NCI-H446 treated with DMSO at 0.1 percent for 48 hours (cell line): ENCODE measurements at regions not wholly inside any gene's neighbourhood (a gene's known extent, or its start where the extent isn't known, plus 50 kb on each side); places are given as distances from the start of the nearest gene placed in this dataset.

Experiments
- DNase-seq: peaks from one replicate; lab custom pipeline; 2025; lab: John Stamatoyannopoulos, UW

DNA sequence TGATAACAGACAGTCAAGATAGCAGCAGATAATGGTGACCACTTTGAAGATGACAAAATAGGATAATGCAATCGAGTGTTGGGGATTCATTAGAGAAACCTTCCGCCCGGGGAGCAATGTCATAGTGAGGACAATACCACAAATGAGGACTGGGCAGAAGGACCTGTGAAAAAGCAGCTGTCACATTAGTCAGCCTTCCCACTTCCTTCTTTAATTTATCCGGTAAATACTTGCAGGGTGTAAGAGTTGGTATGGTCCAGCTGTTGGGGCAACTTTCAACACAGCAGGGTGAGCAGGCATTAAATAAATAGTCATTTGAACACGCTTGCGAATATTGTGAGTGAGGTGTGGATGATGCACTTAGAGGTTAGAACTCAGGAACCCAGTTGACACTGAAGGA, 132.5 kb upstream of the KIRREL3 start:
- no peak for DNase-seq

DNA sequence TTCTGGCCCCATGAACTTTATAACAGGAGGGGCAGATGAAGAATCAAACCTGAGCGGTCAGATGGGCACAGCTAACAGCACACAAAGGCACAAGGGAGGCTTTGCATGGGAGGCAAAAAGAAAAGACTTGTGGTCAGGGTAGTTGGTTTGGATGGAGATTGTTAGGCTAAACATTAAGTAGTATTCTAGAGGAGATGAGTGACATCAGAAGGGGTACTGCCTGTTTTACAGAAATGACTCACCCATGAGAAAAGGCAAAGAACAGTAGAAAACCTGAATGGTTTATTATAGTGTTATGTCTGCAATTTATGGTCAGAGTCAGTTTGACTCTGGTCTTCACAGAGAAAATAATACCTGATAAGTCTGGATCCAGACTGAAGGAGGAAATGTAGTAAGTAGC, 129.8 kb upstream of the KIRREL3 start:
- no peak for DNase-seq

- DNase-seq: no peak
These were observed 126.4 kb upstream of the KIRREL3 start for GRCh38 chr11:127126986-127127385.

DNA sequence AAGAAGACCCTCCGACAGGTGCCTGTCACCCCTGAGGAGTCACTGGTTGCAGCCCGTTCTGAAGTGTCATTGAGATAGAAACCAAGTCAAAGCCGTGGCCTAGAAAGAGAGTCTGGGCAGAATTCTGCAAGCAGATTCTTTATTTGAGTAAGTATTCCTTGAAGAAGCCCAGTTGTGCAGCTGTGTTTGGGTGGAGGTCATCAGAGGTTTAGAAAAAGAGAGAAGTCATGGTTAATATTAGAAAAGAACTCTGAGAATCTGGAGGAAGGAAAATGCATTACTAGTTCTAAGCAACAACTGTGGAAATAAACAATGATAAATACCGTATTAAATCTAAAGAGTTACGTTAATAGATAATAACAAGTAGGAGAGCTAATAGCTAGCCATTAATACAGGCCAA, 118.8 kb upstream of the KIRREL3 start:
- no peak for DNase-seq

- DNase-seq: no peak
These were observed 118.2 kb upstream of the KIRREL3 start for GRCh38 chr11:127118811-127119210.

DNA sequence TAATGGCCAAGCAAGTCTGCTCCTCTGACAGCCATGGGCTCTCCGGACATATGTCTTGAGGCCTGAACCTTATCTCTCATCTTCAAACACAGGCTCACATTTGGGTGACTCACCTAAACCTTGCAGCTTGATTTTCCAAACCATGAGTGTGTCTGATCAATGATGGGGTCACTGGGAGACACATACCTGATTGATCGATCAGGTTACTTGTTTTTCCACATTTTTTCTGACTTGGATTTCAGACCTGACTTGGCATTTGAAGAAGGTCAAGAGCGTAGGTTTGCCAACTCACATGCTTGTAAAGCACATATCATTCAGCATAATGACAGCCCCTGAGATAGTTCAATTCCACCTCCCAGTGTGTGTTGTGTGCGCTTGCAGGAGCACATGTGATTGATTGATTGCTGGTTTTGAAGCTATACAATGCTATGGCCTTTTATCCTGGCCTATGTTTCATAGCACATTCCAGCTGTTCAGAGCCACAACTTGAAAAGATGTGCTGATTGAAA, 116.7 kb upstream of the KIRREL3 start:
- no peak for DNase-seq

GRCh38 chr11:127115844-127116243, 115.3 kb upstream of the KIRREL3 start:
- no peak for DNase-seq

DNA sequence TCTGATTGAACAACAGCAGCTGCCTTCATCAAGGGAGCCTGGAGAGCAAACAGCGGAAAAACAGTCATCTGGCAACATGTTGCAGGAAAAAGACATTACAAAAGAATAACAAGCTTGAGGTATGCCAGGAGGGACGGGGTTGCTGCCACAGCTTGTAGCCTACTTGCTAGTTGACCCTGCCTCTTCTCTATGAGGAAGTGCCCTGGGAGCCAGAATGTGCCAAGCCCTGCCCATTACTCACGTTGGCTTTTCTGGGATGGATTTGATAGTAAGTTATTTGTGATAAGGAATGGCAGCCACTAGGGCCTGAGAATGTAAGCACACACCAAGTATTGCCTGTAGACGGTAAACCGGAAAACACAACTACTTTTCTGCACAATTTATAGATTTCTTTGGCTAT, 113.5 kb upstream of the KIRREL3 start:
- DNase-seq: no peak

GRCh38 chr11:127110542-127110941, 110.0 kb upstream of the KIRREL3 start:
- DNase-seq: no peak

DNA sequence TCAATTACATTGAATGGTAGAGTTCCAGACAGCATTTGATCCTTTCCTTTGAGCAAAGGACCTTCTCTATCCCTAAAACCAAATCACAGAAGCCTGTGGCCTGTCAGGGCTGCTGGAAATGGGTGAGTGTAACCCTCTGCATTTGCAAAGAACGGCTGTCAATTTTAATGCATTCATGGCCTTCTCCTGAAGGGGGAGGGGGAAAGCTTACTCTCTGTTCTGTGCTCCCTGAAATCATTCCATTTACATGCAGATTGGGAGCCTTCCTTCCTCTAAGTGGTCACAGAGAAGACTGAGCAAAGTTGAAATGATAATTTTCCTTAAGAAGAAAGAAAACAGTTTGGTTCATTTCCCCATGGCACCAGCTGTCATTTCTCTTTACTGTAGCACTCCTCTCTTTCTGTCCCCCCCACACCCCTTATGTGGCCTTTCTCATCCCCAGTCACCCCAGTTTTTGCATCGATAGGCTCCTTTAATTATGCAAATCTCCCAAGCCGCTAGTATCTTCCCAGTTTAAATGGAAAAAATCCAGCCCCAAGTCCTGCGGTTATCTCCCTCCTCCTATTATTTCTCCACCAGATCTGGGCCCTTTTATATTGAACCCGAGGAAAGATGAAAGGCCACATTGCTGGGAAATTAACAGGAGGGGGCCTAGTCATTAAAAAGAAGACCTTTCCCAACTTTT, 109.4 kb upstream of the KIRREL3 start:
- DNase-seq: no peak

DNA sequence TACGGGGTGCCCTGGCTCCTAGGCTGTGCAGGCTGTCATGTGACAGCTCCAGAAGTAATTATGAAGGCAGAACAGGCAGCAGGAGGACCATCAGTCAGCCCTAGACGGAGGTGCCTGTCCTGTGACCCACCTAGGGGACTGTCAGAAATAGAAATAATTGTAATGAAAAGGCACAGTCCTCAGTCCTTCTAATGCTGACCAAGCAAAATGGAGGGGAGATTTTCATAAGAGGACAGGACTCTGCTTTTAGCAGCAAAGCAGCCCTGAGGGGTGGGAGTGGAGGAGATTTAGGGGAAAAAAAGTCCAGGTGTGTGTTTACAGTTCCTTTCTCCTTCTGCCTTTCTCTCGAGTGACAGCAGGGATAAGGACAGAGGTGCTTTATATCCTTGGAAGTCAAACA, 108.3 kb upstream of the KIRREL3 start:
- DNase-seq: no peak

GRCh38 chr11:127106938-127107337, 106.4 kb upstream of the KIRREL3 start:
- DNase-seq: no peak

DNA sequence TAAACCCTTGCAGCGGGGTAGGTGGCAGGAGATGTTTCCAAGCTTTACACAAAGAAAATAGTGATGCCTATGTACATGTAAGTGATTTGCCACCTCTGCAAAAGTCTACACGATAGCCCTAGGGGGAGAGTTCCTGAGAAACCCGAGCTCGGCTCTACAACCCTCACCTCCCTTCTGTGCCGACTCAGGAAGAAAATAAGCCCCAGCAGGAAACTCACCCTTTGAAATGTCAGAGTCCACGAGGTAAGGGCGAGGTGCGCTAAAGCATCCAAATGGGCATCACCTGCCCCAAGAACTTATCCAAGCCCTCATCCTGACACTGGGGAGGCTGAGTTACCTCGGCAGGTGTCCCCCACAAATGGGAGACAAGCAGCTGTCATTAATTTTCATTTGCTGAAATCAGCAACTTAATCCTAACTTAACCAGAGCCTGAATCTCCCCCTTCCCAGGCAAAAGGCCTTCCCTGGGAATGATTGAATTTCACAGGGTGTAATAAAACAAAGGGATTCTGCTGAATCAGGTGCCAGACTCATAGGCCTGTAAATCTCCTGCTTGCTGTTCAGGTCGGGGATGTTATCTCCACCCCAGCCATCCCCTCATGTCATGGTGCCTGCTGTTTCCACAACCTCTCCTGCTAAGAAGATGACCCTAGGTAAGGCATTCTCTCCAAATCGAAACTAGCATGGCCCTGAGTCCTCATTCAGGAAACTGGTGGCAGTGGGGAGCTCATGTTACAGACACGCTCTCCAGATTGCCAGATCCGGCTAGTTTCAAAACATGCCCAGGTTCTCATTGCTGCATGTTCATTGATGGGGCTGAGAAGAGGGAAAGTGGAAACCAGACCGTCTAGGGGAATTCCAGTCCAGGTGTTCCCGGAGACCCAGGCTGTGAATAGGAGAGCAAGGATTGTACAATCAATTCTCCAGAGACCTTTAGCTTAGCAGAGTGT, 105.3 kb upstream of the KIRREL3 start:
- no peak for DNase-seq

DNA sequence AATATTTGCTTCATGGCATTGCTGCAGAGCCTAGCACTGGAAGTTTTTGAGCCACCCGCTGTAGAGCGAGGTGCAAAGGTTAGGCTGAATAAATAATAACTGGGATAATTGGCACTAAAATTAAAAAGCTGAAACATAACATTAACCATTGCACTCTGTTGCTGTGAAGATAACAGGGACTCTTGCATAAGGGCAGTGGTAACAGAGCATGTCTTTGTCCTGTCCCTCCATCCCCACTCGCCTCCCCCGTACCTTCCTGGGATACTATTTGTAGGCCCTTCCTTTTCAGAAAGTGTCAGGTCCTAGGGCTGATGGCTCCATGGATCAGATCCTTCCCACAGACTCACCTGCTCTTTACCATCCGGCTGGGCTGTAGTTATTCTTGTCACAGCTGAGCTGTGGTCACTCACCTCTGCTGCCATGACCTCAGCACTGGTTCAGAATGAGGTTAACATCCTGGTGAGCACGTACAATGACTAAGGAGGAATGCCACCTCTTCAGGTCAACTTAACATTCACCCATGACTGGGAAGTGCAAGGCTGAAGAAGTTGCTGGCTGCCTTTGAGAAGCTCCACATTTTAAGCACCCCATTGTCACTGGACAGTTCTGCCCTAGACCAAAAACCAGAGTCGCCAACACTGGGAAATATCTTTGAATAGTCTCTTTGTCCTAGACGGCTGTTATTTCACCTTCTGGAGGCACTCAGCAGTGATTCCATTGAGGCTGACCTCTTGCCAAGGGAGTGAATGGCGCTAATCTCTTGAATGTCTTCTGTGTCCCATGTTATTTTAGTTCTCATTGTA, 103.2 kb upstream of the KIRREL3 start:
- no peak for DNase-seq

- no peak for DNase-seq
These were observed 98.1 kb upstream of the KIRREL3 start for GRCh38 chr11:127098684-127099083.

- DNase-seq: no peak
These were observed 80.2 kb upstream of the KIRREL3 start for GRCh38 chr11:127080735-127081134.

DNA sequence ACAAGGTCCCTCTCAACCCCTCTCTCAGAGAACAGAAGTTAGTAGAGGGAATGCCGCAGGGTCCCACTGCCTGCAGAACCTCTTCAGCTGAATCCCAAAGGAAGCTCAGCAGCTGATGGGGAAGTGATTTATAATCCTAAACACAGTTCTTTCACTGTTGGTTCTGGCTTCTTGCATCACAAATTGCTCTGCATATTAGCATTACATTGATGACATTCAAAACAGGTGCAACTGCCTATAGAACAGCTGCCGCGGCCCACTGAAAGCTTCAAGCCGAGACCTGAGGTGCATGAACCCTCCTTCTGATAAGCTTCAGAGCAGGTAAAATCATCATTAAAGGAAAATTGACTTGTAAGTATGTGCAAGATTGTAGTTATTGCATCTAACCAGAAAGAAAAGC, 75.2 kb upstream of the KIRREL3 start:
- no peak for DNase-seq

- DNase-seq: no peak
These were observed 73.7 kb upstream of the KIRREL3 start for GRCh38 chr11:127074151-127074761.

- no peak for DNase-seq
These were observed 73.1 kb upstream of the KIRREL3 start for GRCh38 chr11:127073621-127074020.

DNA sequence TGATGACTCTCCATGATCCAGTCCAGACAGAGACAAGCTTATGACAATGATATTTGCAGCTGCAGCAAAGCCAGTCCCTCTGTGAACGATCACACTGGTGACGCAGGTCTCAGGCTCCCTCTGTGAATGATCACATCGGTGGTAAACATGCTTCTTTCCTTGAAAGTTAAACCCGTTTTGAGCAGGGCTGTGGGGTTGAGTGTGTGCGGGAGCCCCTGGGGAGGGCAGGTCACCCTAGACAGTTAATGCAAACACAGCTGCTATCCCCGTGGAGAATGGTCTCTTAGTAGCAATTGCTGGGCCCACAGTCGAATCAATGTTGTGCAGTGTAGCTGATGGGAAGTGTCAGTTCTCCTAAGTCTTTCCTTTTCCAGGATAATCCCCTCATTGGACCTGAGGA, 71.0 kb upstream of the KIRREL3 start:
- no peak for DNase-seq

- no peak for DNase-seq
These were observed 70.2 kb upstream of the KIRREL3 start for GRCh38 chr11:127070808-127071207.
